ENCODE measurements at regions not wholly inside any gene's neighbourhood (a gene's known extent, or its start where the extent isn't known, plus 50 kb on each side); places are given as distances from the start of the nearest gene placed in this dataset.

- no peak for TF ChIP-seq CTCF (conservative IDR thresholded peaks at IDR 0.05; ENCODE audit: low read depth, low read length)
- TF ChIP-seq EZH2 (IDR thresholded peaks at IDR 0.05; ENCODE audit: borderline replicate concordance, low read depth, low read length, poor library complexity, severe bottlenecking) = no peak
Measured at GRCh38 chr2:172213116-172213860, 110.6 kb upstream of the DLX2 start.
